Activated T-helper 1 cell treated with anti-CD3 and anti-CD28 coated beads, Interleukin-12 subunit alpha, Interleukin-12 subunit beta, Interleukin-2, Interleukin-4 antibody, amounts not matched to agents 30 ng/mL and 10 ng/mL and 1 ng/mL, durations not matched to agents 14 hours and 24 hours and 36 hours (primary cell): ENCODE measurements at regions not wholly inside any gene's neighbourhood (a gene's known extent, or its start where the extent isn't known, plus 50 kb on each side); places are given as distances from the start of the nearest gene placed in this dataset.
"Not testable (repeated sequence)": the region's sequence is repeated elsewhere in the genome, so short reads cannot be mapped to it uniquely, and the experiment has no call there.

ENCODE experiments used
- DNase-seq: peaks from one replicate; pipeline ENCODE4 v3.0.0; 2021; ENCODE audit warnings: low spot score
- H3K27ac Mint-ChIP-seq: one replicate; pipeline ENCODE4 v1.8.0; 2021; ENCODE audit warnings: mild to moderate bottlenecking, mixed read lengths
- H3K27me3 Mint-ChIP-seq: one replicate; pipeline ENCODE4 v1.8.0; 2022; ENCODE audit warnings: mild to moderate bottlenecking, moderate library complexity, mixed read lengths; ENCODE audit not compliant: insufficient read depth
- H3K36me3 Mint-ChIP-seq: one replicate; pipeline ENCODE4 v1.8.0; 2021; ENCODE audit warnings: low read depth, mixed read lengths
- H3K4me1 Mint-ChIP-seq: one replicate; pipeline ENCODE4 v1.8.0; 2021; ENCODE audit warnings: low read depth, mixed read lengths
- H3K4me3 Mint-ChIP-seq: one replicate; pipeline ENCODE4 v1.8.0; 2021; ENCODE audit warnings: mild to moderate bottlenecking, moderate library complexity, mixed read lengths
- H3K9me3 Mint-ChIP-seq: one replicate; pipeline ENCODE4 v1.8.0; 2021; ENCODE audit warnings: mixed read lengths
- intact Hi-C: fragments of 100-400 bp; cut with micrococcal nuclease; formaldehyde crosslinking; loops from one replicate; pipeline ENCODE4 v1.15.1; 2024

GRCh38 chr2:12620759-12621158 is 96.0 kb upstream of the TRIB2 start:
- Mint-ChIP-seq H3K9me3 (no peaks in the 10 kb centered on the region), H3K27ac (no peak overlapping the region), H3K27me3 (peaks cover 3% of the 10 kb centered on the region), H3K4me1 (peaks cover 8% of the 10 kb centered on the region), H3K36me3 (no peaks in the 10 kb centered on the region), H3K4me3 (no peak overlapping the region)
- DNase-seq = no peak
- intact Hi-C loops = no loop called here

GRCh38 chr2:12623051-12623450 is 93.7 kb upstream of the TRIB2 start:
- H3K4me3 Mint-ChIP-seq = no peak overlapping the region
- H3K27me3 Mint-ChIP-seq = peaks cover 3% of the 10 kb centered on the region
- intact Hi-C loops = no loop called here
- H3K27ac Mint-ChIP-seq = no peak overlapping the region
- H3K36me3 Mint-ChIP-seq = no peaks in the 10 kb centered on the region
- peaks cover 8% of the 10 kb centered on the region for H3K4me1 Mint-ChIP-seq
- no peaks in the 10 kb centered on the region for H3K9me3 Mint-ChIP-seq
- no peak for DNase-seq

GRCh38 chr2:12624384-12624783 is 92.4 kb upstream of the TRIB2 start:
- Mint-ChIP-seq H3K36me3 (no peaks in the 10 kb centered on the region), H3K27ac (no peak overlapping the region), H3K4me1 (peaks cover 8% of the 10 kb centered on the region), H3K9me3 (no peaks in the 10 kb centered on the region), H3K27me3 (peaks cover 3% of the 10 kb centered on the region), H3K4me3 (no peak overlapping the region)
- DNase-seq = no peak
- intact Hi-C loops = no loop called here

GRCh38 chr2:12624905-12625598 is 91.7 kb upstream of the TRIB2 start:
- Mint-ChIP-seq H3K27ac (no peak overlapping the region), H3K4me3 (no peak overlapping the region)
- no peak for DNase-seq

GRCh38 chr2:12628541-12628940 is 88.2 kb upstream of the TRIB2 start:
- H3K36me3 Mint-ChIP-seq, intact Hi-C loops, H3K27me3 Mint-ChIP-seq, H3K9me3 Mint-ChIP-seq, H3K4me3 Mint-ChIP-seq, H3K27ac Mint-ChIP-seq, DNase-seq: not testable (repeated sequence)
- peaks cover 11% of the 10 kb centered on the region for H3K4me1 Mint-ChIP-seq

More at GRCh38 chr2:12624905-12625598, 91.7 kb upstream of the TRIB2 start:
- Mint-ChIP-seq H3K4me1 (peaks cover 8% of the 10 kb centered on the region), H3K36me3 (no peaks in the 10 kb centered on the region), H3K27me3 (peaks cover 3% of the 10 kb centered on the region), H3K9me3 (no peaks in the 10 kb centered on the region)
- intact Hi-C loops = no loop called here

GRCh38 chr2:12636837-12637581 is 79.7 kb upstream of the TRIB2 start:
- DNase-seq = no peak
- H3K4me3 Mint-ChIP-seq = no peak overlapping the region
- no peaks in the 10 kb centered on the region for H3K27me3 Mint-ChIP-seq
- H3K27ac Mint-ChIP-seq = no peak overlapping the region
- peaks cover 26% of the 10 kb centered on the region for H3K4me1 Mint-ChIP-seq
- H3K9me3 Mint-ChIP-seq = no peaks in the 10 kb centered on the region
- H3K36me3 Mint-ChIP-seq = no peaks in the 10 kb centered on the region
- intact Hi-C loops = no loop called here

GRCh38 chr2:12637754-12638153 is 79.0 kb upstream of the TRIB2 start:
- intact Hi-C loops = no loop called here
- Mint-ChIP-seq H3K36me3 (no peaks in the 10 kb centered on the region), H3K27ac (no peak overlapping the region), H3K27me3 (no peaks in the 10 kb centered on the region), H3K4me3 (no peak overlapping the region), H3K4me1 (peaks cover 26% of the 10 kb centered on the region), H3K9me3 (no peaks in the 10 kb centered on the region)
- DNase-seq = no peak

- intact Hi-C loops = no loop called here
- H3K4me1 Mint-ChIP-seq = peaks cover 8% of the 10 kb centered on the region
- H3K27me3 Mint-ChIP-seq = no peaks in the 10 kb centered on the region
Observed at GRCh38 chr2:12641441-12641840, 75.3 kb upstream of the TRIB2 start.

GRCh38 chr2:12642332-12642731 is 74.4 kb upstream of the TRIB2 start:
- Mint-ChIP-seq H3K27ac (no peak overlapping the region), H3K4me1 (no peaks in the 10 kb centered on the region), H3K4me3 (no peak overlapping the region), H3K27me3 (peaks cover 4% of the 10 kb centered on the region), H3K36me3 (no peaks in the 10 kb centered on the region), H3K9me3 (peaks cover 23% of the 10 kb centered on the region)
- intact Hi-C loops = no loop called here
- no peak for DNase-seq

More at GRCh38 chr2:12641441-12641840, 75.3 kb upstream of the TRIB2 start:
- Mint-ChIP-seq H3K36me3 (no peaks in the 10 kb centered on the region), H3K9me3 (peaks cover 16% of the 10 kb centered on the region), H3K4me3 (no peak overlapping the region), H3K27ac (no peak overlapping the region)
- no peak for DNase-seq

- DNase-seq = no peak
- H3K9me3 Mint-ChIP-seq = peaks cover 23% of the 10 kb centered on the region
- peaks cover 6% of the 10 kb centered on the region for H3K27me3 Mint-ChIP-seq
- H3K36me3 Mint-ChIP-seq = no peaks in the 10 kb centered on the region
- no peaks in the 10 kb centered on the region for H3K4me1 Mint-ChIP-seq
- H3K27ac Mint-ChIP-seq = no peak overlapping the region
- H3K4me3 Mint-ChIP-seq = no peak overlapping the region
- intact Hi-C loops = no loop called here
Observed at GRCh38 chr2:12642859-12643258, 73.9 kb upstream of the TRIB2 start.

GRCh38 chr2:12649602-12650400 is 66.9 kb upstream of the TRIB2 start:
- Mint-ChIP-seq H3K4me1 (no peaks in the 10 kb centered on the region), H3K4me3 (no peak overlapping the region), H3K27ac (no peak overlapping the region), H3K36me3 (no peaks in the 10 kb centered on the region), H3K27me3 (peaks cover 18% of the 10 kb centered on the region), H3K9me3 (peaks cover 20% of the 10 kb centered on the region)
- no peak for DNase-seq
- intact Hi-C loops = no loop called here

GRCh38 chr2:12651641-12652040 is 65.1 kb upstream of the TRIB2 start:
- Mint-ChIP-seq H3K4me1 (no peaks in the 10 kb centered on the region), H3K9me3 (peaks cover 4% of the 10 kb centered on the region), H3K27me3 (peaks cover 19% of the 10 kb centered on the region), H3K27ac (no peak overlapping the region), H3K4me3 (no peak overlapping the region), H3K36me3 (no peaks in the 10 kb centered on the region)
- intact Hi-C loops = no loop called here
- DNase-seq = no peak

GRCh38 chr2:12652723-12653122 is 64.0 kb upstream of the TRIB2 start:
- peaks cover 1% of the 10 kb centered on the region for H3K36me3 Mint-ChIP-seq
- no peak overlapping the region for H3K27ac Mint-ChIP-seq
- H3K4me1 Mint-ChIP-seq = peaks cover 3% of the 10 kb centered on the region
- intact Hi-C loops = no loop called here
- H3K9me3 Mint-ChIP-seq = no peaks in the 10 kb centered on the region
- peaks cover 15% of the 10 kb centered on the region for H3K27me3 Mint-ChIP-seq
- DNase-seq = no peak
- H3K4me3 Mint-ChIP-seq = no peak overlapping the region
